Hepatocyte (in vitro differentiated cells): ENCODE measurements at regions not wholly inside any gene's neighbourhood (a gene's known extent, or its start where the extent isn't known, plus 50 kb on each side); places are given as distances from the start of the nearest gene placed in this dataset.

Experiments used
- DNase-seq: peaks from one replicate; pipeline ENCODE4 v3.0.0-alpha.2; 2016; ENCODE audit warnings: low spot score
- H2AFZ ChIP-seq: fragments of 200-600 bp; sonication (generic); 2 replicates; pipeline ENCODE4 v1.6.0; 2016; ENCODE audit warnings: antibody characterized with exemption, mild to moderate bottlenecking
- H3K27ac ChIP-seq: fragments of 200-600 bp; sonication (generic); 2 replicates; pipeline ENCODE4 v1.5.1; 2016; ENCODE audit warnings: mild to moderate bottlenecking
- H3K27me3 ChIP-seq: fragments of 200-600 bp; sonication (generic); 2 replicates; pipeline ENCODE4 v1.6.1; 2016
- H3K36me3 ChIP-seq: fragments of 200-600 bp; sonication (generic); replicated peaks from 2 replicates; pipeline ENCODE4 v1.5.1; 2016; ENCODE audit warnings: low read depth; ENCODE audit not compliant: insufficient read depth
- H3K4me1 ChIP-seq: fragments of 200-600 bp; sonication (generic); 2 replicates; pipeline ENCODE4 v1.5.1; 2016; ENCODE audit warnings: mild to moderate bottlenecking, moderate library complexity; ENCODE audit not compliant: insufficient read depth
- H3K4me2 ChIP-seq: fragments of 200-600 bp; sonication (generic); 2 replicates; pipeline ENCODE4 v1.6.0; 2016
- H3K4me3 ChIP-seq: fragments of 200-600 bp; sonication (generic); 2 replicates; pipeline ENCODE4 v1.5.1; 2016; ENCODE audit warnings: mild to moderate bottlenecking
- H3K79me2 ChIP-seq: fragments of 200-600 bp; sonication (generic); 2 replicates; pipeline ENCODE4 v1.6.0; 2017; ENCODE audit warnings: mild to moderate bottlenecking
- H3K9me2 ChIP-seq: fragments of 200-600 bp; sonication (generic); replicated peaks from 2 replicates; pipeline ENCODE4 v1.6.0; 2017; ENCODE audit warnings: mild to moderate bottlenecking; ENCODE audit not compliant: insufficient read depth
- H3K9me3 ChIP-seq: fragments of 200-600 bp; sonication (generic); 2 replicates; pipeline ENCODE4 v1.5.1; 2016; ENCODE audit warnings: low read depth, mild to moderate bottlenecking
- H4K20me1 ChIP-seq: fragments of 200-600 bp; sonication (generic); 2 replicates; pipeline ENCODE4 v1.6.0; 2016; ENCODE audit warnings: mild to moderate bottlenecking; ENCODE audit not compliant: insufficient read depth, poor library complexity, severe bottlenecking
- CTCF ChIP-seq: fragments of 200-600 bp; sonication (generic); IDR thresholded peaks from 2 replicates; pipeline ENCODE4 v1.5.1; 2016; ENCODE audit warnings: antibody characterized with exemption, mild to moderate bottlenecking; ENCODE audit not compliant: poor library complexity
- EZH2 ChIP-seq: fragments of 200-600 bp; sonication (generic); IDR thresholded peaks from 2 replicates; pipeline ENCODE4 v1.6.1; 2016; ENCODE audit warnings: antibody characterized with exemption, mild to moderate bottlenecking, borderline replicate concordance
- EZH2phosphoT487 ChIP-seq: fragments of 200-600 bp; sonication (generic); IDR thresholded peaks from one replicate; pipeline ENCODE4 v1.6.1; 2018; ENCODE audit warnings: antibody characterized with exemption, mild to moderate bottlenecking, low read depth, moderate library complexity; ENCODE audit not compliant: unreplicated experiment, severe bottlenecking
- WGBS: methylation state at CpG from one replicate; pipeline ENCODE4 v1.1.6; 2016; ENCODE audit warnings: low lambda C conversion rate; ENCODE audit errors: missing lambda C conversion rate; 5-methylcytosine and 5-hydroxymethylcytosine counted together

GRCh38 chr3:147816752-147817151 is 407.6 kb downstream of the ZIC1 start:
- no peak overlapping the region for H3K27ac ChIP-seq
- no peaks in the 10 kb centered on the region for H3K79me2 ChIP-seq
- DNase-seq = peak; percentile 18
- no peak overlapping the region for H3K4me3 ChIP-seq
- no peaks in the 10 kb centered on the region for H3K27me3 ChIP-seq
- no peak overlapping the region for H3K4me2 ChIP-seq
- no peak overlapping the region for H2AFZ ChIP-seq
- no peaks in the 10 kb centered on the region for H3K36me3 ChIP-seq
- no peaks in the 10 kb centered on the region for H3K9me2 ChIP-seq
- no peaks in the 10 kb centered on the region for H3K9me3 ChIP-seq
- no peaks in the 10 kb centered on the region for H3K4me1 ChIP-seq
- no peaks in the 10 kb centered on the region for H4K20me1 ChIP-seq
- WGBS = 73% methylated on average over 6 of the region's 6 CpGs
- TF ChIP-seq EZH2 = no peak
- TF ChIP-seq EZH2phosphoT487 = no peak
- TF ChIP-seq CTCF = no peak

- Histone ChIP-seq H3K4me3 (no peak overlapping the region), H3K27ac (no peak overlapping the region), H3K4me2 (no peak overlapping the region), H3K79me2 (no peaks in the 10 kb centered on the region), H3K27me3 (no peaks in the 10 kb centered on the region), H4K20me1 (no peaks in the 10 kb centered on the region), H2AFZ (no peak overlapping the region), H3K9me2 (no peaks in the 10 kb centered on the region), H3K4me1 (no peaks in the 10 kb centered on the region), H3K9me3 (no peaks in the 10 kb centered on the region), H3K36me3 (no peaks in the 10 kb centered on the region)
- no peak for DNase-seq
- TF ChIP-seq CTCF = no peak
- no peak for TF ChIP-seq EZH2phosphoT487
- no peak for TF ChIP-seq EZH2
These were observed 423.4 kb downstream of the ZIC1 start for GRCh38 chr3:147832611-147833010.

GRCh38 chr3:147836330-147836729 is 427.2 kb downstream of the ZIC1 start:
- Histone ChIP-seq H3K27me3 (no peaks in the 10 kb centered on the region), H3K36me3 (no peaks in the 10 kb centered on the region), H3K4me3 (no peak overlapping the region), H3K4me1 (no peaks in the 10 kb centered on the region), H3K27ac (no peak overlapping the region), H3K9me3 (no peaks in the 10 kb centered on the region), H2AFZ (no peak overlapping the region), H3K79me2 (no peaks in the 10 kb centered on the region), H3K9me2 (no peaks in the 10 kb centered on the region), H3K4me2 (no peak overlapping the region), H4K20me1 (no peaks in the 10 kb centered on the region)
- TF ChIP-seq EZH2phosphoT487 = no peak
- no peak for TF ChIP-seq EZH2
- no peak for TF ChIP-seq CTCF
- no peak for DNase-seq

GRCh38 chr3:147838652-147839051 is 429.5 kb downstream of the ZIC1 start:
- Histone ChIP-seq H2AFZ (no peak overlapping the region), H3K9me3 (no peaks in the 10 kb centered on the region), H3K4me2 (no peak overlapping the region), H3K4me1 (no peaks in the 10 kb centered on the region), H3K79me2 (no peaks in the 10 kb centered on the region), H3K9me2 (no peaks in the 10 kb centered on the region), H4K20me1 (no peaks in the 10 kb centered on the region), H3K4me3 (no peak overlapping the region), H3K27ac (no peak overlapping the region), H3K27me3 (no peaks in the 10 kb centered on the region), H3K36me3 (no peaks in the 10 kb centered on the region)
- peak; percentile 8 for DNase-seq
- WGBS = 88% methylated on average over 2 of the region's 2 CpGs
- TF ChIP-seq CTCF (peak; percentile 26), EZH2 (no peak)
